ENCODE measurements at regions not wholly inside any gene's neighbourhood (a gene's known extent, or its start where the extent isn't known, plus 50 kb on each side); places are given as distances from the start of the nearest gene placed in this dataset.

DNA sequence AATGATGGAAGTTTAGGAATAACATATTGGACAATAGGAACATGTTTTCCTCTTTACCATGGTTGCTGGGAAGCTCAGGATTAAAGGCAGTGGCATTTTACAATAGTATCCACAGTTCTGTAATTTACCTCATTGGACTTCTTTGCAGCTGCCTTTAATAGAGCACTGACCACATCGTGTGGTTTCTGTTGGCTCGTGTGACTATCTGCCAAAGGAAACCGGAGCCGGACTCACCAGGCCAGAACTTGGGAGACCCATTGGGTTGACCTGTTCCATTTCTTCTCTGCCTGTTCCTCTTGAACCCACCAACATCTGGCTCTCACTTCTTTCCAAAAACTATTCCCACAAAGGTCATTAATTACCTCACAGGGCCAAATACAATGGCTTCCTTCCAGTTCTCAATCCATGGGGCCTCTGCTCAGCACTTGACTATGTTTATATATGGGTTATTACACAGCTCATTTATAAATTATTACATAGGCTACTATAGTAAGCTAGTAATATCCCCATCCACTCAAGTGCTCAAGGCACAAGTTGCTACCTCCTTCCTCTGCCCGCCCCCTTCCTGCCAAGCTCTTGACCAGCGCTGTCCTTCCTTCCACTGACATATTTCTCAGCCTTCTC, 121.5 kb upstream of the VASH1 start:
- Histone ChIP-seq H3K9me2 (ENCODE audit: insufficient read depth) (no peaks in the 10 kb centered on the region), H3F3A (ENCODE audit: insufficient read depth, low read depth) (no peaks in the 10 kb centered on the region), H3K79me2 (ENCODE audit: low read depth) (no peaks in the 10 kb centered on the region), H3K27me3 (ENCODE audit: insufficient read depth, low read depth) (peaks cover 99% of the 10 kb centered on the region), H3K4me2 (no peak overlapping the region), H3K27ac (no peak overlapping the region), H3K9me3 (ENCODE audit: insufficient read depth, low read depth) (no peaks in the 10 kb centered on the region), H2AFZ (no peak overlapping the region), H4K20me1 (ENCODE audit: insufficient read depth) (no peaks in the 10 kb centered on the region), H3K36me3 (ENCODE audit: low read depth) (no peaks in the 10 kb centered on the region), H3K4me3 (no peak overlapping the region), H3K4me1 (replicated peaks; ENCODE audit: insufficient read depth) (no peaks in the 10 kb centered on the region)
- no TSS peak for BruUV-seq (replicated peaks)
- ChIA-PET POLR2A (ENCODE audit: unreplicated experiment) (no interaction called here), CTCF (no interaction called here)
- intact Hi-C loops (cut with micrococcal nuclease; ENCODE audit: unreplicated experiment) = loop anchor here (10.0 kb wide), 5 partner anchors 255 to 1335 kb away; no protein-coding TSS in a partner anchor
- no peak for DNase-seq
- TF ChIP-seq, protein P1, sequence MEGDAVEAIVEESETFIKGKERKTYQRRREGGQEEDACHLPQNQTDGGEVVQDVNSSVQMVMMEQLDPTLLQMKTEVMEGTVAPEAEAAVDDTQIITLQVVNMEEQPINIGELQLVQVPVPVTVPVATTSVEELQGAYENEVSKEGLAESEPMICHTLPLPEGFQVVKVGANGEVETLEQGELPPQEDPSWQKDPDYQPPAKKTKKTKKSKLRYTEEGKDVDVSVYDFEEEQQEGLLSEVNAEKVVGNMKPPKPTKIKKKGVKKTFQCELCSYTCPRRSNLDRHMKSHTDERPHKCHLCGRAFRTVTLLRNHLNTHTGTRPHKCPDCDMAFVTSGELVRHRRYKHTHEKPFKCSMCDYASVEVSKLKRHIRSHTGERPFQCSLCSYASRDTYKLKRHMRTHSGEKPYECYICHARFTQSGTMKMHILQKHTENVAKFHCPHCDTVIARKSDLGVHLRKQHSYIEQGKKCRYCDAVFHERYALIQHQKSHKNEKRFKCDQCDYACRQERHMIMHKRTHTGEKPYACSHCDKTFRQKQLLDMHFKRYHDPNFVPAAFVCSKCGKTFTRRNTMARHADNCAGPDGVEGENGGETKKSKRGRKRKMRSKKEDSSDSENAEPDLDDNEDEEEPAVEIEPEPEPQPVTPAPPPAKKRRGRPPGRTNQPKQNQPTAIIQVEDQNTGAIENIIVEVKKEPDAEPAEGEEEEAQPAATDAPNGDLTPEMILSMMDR (conservative IDR thresholded peaks at IDR 0.05) = no peak
- no peak for TF ChIP-seq EZH2 (IDR thresholded peaks at IDR 0.05; ENCODE audit: low read depth)

- Histone ChIP-seq H3K27ac (no peak overlapping the region), H3K36me3 (ENCODE audit: low read depth) (no peaks in the 10 kb centered on the region), H3K27me3 (ENCODE audit: insufficient read depth, low read depth) (peaks cover 99% of the 10 kb centered on the region), H3K9me2 (ENCODE audit: insufficient read depth) (no peaks in the 10 kb centered on the region), H3F3A (ENCODE audit: insufficient read depth, low read depth) (no peaks in the 10 kb centered on the region), H2AFZ (no peak overlapping the region), H3K4me1 (replicated peaks; ENCODE audit: insufficient read depth) (no peaks in the 10 kb centered on the region), H3K4me3 (no peak overlapping the region), H4K20me1 (ENCODE audit: insufficient read depth) (no peaks in the 10 kb centered on the region), H3K9me3 (ENCODE audit: insufficient read depth, low read depth) (no peaks in the 10 kb centered on the region), H3K4me2 (no peak overlapping the region), H3K79me2 (ENCODE audit: low read depth) (no peaks in the 10 kb centered on the region)
- intact Hi-C loops (cut with micrococcal nuclease; ENCODE audit: unreplicated experiment) = loop anchor here (10.0 kb wide), 5 partner anchors 256 to 1336 kb away; no protein-coding TSS in a partner anchor
- DNase-seq = no peak
- BruUV-seq (replicated peaks) = no TSS peak
- CTCF ChIA-PET = interaction anchor here (0.6 kb wide), 1 partner anchor 80 kb away, joined by 4 read pairs; no protein-coding TSS in a partner anchor
- TF ChIP-seq, protein P1 (conservative IDR thresholded peaks at IDR 0.05) = no peak
- no peak for TF ChIP-seq EZH2 (IDR thresholded peaks at IDR 0.05; ENCODE audit: low read depth)
- POLR2A ChIA-PET (ENCODE audit: unreplicated experiment) = interaction anchor here (0.6 kb wide), 1 partner anchor 17 kb away, joined by 5 read pairs; no protein-coding TSS in a partner anchor
Measured at GRCh38 chr14:76640923-76641395, 120.3 kb upstream of the VASH1 start.

DNA sequence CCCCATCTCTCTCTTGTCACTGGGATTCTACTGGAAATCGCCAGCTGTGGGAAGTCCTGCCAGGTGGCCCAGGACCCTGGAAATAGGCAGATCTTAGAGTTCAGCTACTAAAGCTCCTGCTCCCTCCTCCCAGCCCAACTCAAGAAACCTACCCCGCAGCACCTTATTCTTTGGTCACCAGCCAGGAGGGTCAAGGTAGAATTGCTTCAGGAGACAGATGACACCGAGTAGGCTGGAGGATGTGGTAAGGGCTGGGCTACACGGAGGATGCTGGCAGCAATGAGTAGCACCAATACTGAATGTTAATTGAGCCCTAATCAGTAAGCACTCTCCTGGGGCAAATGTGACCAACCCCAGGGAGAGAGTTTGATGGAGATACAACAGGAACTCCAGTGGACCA, 119.7 kb upstream of the VASH1 start:
- ChIA-PET POLR2A (ENCODE audit: unreplicated experiment) (interaction anchor here (0.6 kb wide), 1 partner anchor 17 kb away, joined by 5 read pairs; no protein-coding TSS in a partner anchor), CTCF (no interaction called here)
- Histone ChIP-seq H3K9me3 (ENCODE audit: insufficient read depth, low read depth) (no peaks in the 10 kb centered on the region), H3K36me3 (ENCODE audit: low read depth) (no peaks in the 10 kb centered on the region), H3F3A (ENCODE audit: insufficient read depth, low read depth) (no peaks in the 10 kb centered on the region), H3K27me3 (ENCODE audit: insufficient read depth, low read depth) (peaks cover 99% of the 10 kb centered on the region), H3K4me2 (no peak overlapping the region), H3K27ac (no peak overlapping the region), H3K4me3 (no peak overlapping the region), H3K9me2 (ENCODE audit: insufficient read depth) (no peaks in the 10 kb centered on the region), H2AFZ (no peak overlapping the region), H4K20me1 (ENCODE audit: insufficient read depth) (no peaks in the 10 kb centered on the region), H3K4me1 (replicated peaks; ENCODE audit: insufficient read depth) (no peaks in the 10 kb centered on the region), H3K79me2 (ENCODE audit: low read depth) (no peaks in the 10 kb centered on the region)
- no peak for DNase-seq
- TF ChIP-seq, protein P1 (conservative IDR thresholded peaks at IDR 0.05) = no peak
- no peak for TF ChIP-seq EZH2 (IDR thresholded peaks at IDR 0.05; ENCODE audit: low read depth)
- BruUV-seq (replicated peaks) = no TSS peak
- intact Hi-C loops (cut with micrococcal nuclease; ENCODE audit: unreplicated experiment) = loop anchor here (10.0 kb wide), 5 partner anchors 257 to 1337 kb away; no protein-coding TSS in a partner anchor

Data from PC-9 (cell line).